HG03442 (cell line): ENCODE measurements at regions not wholly inside any gene's neighbourhood (a gene's known extent, or its start where the extent isn't known, plus 50 kb on each side); places are given as distances from the start of the nearest gene placed in this dataset.
"Not testable (repeated sequence)": the region's sequence is repeated elsewhere in the genome, so short reads cannot be mapped to it uniquely, and the experiment has no call there.

ENCODE experiments used
- ATAC-seq: cut with Tn5 transposase; IDR thresholded peaks from one replicate; pipeline ENCODE4 v1.9.1; 2021; ENCODE audit warnings: mild to moderate bottlenecking, moderate library complexity; ENCODE audit not compliant: unreplicated experiment

- no peak for ATAC-seq
Measured at GRCh38 chr18:60888071-60888624, 445.1 kb upstream of the CDH20 start.

- no peak for ATAC-seq
Measured at GRCh38 chr18:60889442-60889841, 443.8 kb upstream of the CDH20 start.

GRCh38 chr18:60891936-60892335 is 441.3 kb upstream of the CDH20 start:
- no peak for ATAC-seq

GRCh38 chr18:60892441-60892840 is 440.8 kb upstream of the CDH20 start:
- no peak for ATAC-seq

GRCh38 chr18:60892855-60893254 is 440.4 kb upstream of the CDH20 start:
- ATAC-seq: no peak

- no peak for ATAC-seq
Measured at GRCh38 chr18:60893355-60894097, 439.7 kb upstream of the CDH20 start.

- no peak for ATAC-seq
Measured at GRCh38 chr18:60894254-60894945, 438.8 kb upstream of the CDH20 start.

- ATAC-seq: no peak
Measured at GRCh38 chr18:60895181-60895580, 438.0 kb upstream of the CDH20 start.

- no peak for ATAC-seq
Measured at GRCh38 chr18:60898111-60898510, 435.1 kb upstream of the CDH20 start.

GRCh38 chr18:60905699-60906098 is 427.5 kb upstream of the CDH20 start:
- ATAC-seq: no peak

GRCh38 chr18:60910534-60910933 is 422.7 kb upstream of the CDH20 start:
- ATAC-seq: no peak

- ATAC-seq: no peak
Measured at GRCh38 chr18:60911504-60911903, 421.7 kb upstream of the CDH20 start.

GRCh38 chr18:60915160-60915559 is 418.1 kb upstream of the CDH20 start:
- no peak for ATAC-seq

- not testable (repeated sequence) for ATAC-seq
Measured at GRCh38 chr18:60918862-60919261, 414.4 kb upstream of the CDH20 start.

- ATAC-seq: no peak
Measured at GRCh38 chr18:60925892-60926291, 407.3 kb upstream of the CDH20 start.

GRCh38 chr18:60929966-60930365 is 403.3 kb upstream of the CDH20 start:
- no peak for ATAC-seq

- ATAC-seq: no peak
Measured at GRCh38 chr18:60935041-60935910, 398.0 kb upstream of the CDH20 start.

GRCh38 chr18:60936101-60936500 is 397.1 kb upstream of the CDH20 start:
- ATAC-seq: no peak

- ATAC-seq: no peak
Measured at GRCh38 chr18:60943297-60943696, 389.9 kb upstream of the CDH20 start.

GRCh38 chr18:60950634-60951033 is 382.6 kb upstream of the CDH20 start:
- no peak for ATAC-seq

- ATAC-seq: no peak
Measured at GRCh38 chr18:60951091-60951490, 382.1 kb upstream of the CDH20 start.
